GM21737 (cell line): ENCODE measurements at regions not wholly inside any gene's neighbourhood (a gene's known extent, or its start where the extent isn't known, plus 50 kb on each side); places are given as distances from the start of the nearest gene placed in this dataset.

Source experiments
- ATAC-seq: cut with Tn5 transposase; IDR thresholded peaks from one replicate; pipeline ENCODE4 v1.9.1; 2021; ENCODE audit warnings: mild to moderate bottlenecking, moderate library complexity; ENCODE audit not compliant: unreplicated experiment

- no peak for ATAC-seq
Observed at GRCh38 chr12:92582893-92583292, 119.9 kb upstream of the PLEKHG7 start.

- ATAC-seq = no peak
Observed at GRCh38 chr12:92582475-92582874, 120.3 kb upstream of the PLEKHG7 start.

GRCh38 chr12:92581604-92582003, 121.2 kb upstream of the PLEKHG7 start:
- ATAC-seq = no peak

GRCh38 chr12:92574911-92575570, 127.7 kb upstream of the PLEKHG7 start:
- no peak for ATAC-seq

- no peak for ATAC-seq
Observed at GRCh38 chr12:92574051-92574783, 128.6 kb upstream of the PLEKHG7 start.

- ATAC-seq = no peak
Observed at GRCh38 chr12:92573104-92573503, 129.7 kb upstream of the PLEKHG7 start.

- no peak for ATAC-seq
Observed at GRCh38 chr12:92571844-92572543, 130.8 kb upstream of the PLEKHG7 start.

- no peak for ATAC-seq
Observed at GRCh38 chr12:92571169-92571568, 131.6 kb upstream of the PLEKHG7 start.

GRCh38 chr12:92570056-92570753, 132.6 kb upstream of the PLEKHG7 start:
- ATAC-seq = peak; percentile 91

GRCh38 chr12:92568691-92569090, 134.1 kb upstream of the PLEKHG7 start:
- ATAC-seq = no peak

- ATAC-seq = no peak
Observed at GRCh38 chr12:92566448-92567019, 136.3 kb upstream of the PLEKHG7 start.

- no peak for ATAC-seq
Observed at GRCh38 chr12:92563819-92564218, 139.0 kb upstream of the PLEKHG7 start.

- ATAC-seq = no peak
Observed at GRCh38 chr12:92562063-92562734, 140.6 kb upstream of the PLEKHG7 start.

GRCh38 chr12:92561543-92561899, 141.3 kb upstream of the PLEKHG7 start:
- ATAC-seq = no peak

GRCh38 chr12:92560713-92561542, 141.9 kb upstream of the PLEKHG7 start:
- ATAC-seq = no peak

GRCh38 chr12:92558806-92559205, 144.0 kb upstream of the PLEKHG7 start:
- no peak for ATAC-seq

- ATAC-seq = no peak
Observed at GRCh38 chr12:92558215-92558773, 144.5 kb upstream of the PLEKHG7 start.

GRCh38 chr12:92557422-92557724, 145.4 kb upstream of the PLEKHG7 start:
- ATAC-seq = no peak

GRCh38 chr12:92556637-92557421, 146.0 kb upstream of the PLEKHG7 start:
- ATAC-seq = no peak
